OCI-LY1 (cell line): ENCODE measurements at regions not wholly inside any gene's neighbourhood (a gene's known extent, or its start where the extent isn't known, plus 50 kb on each side); places are given as distances from the start of the nearest gene placed in this dataset.

Experiments used
- EZH2 ChIP-seq: fragments of 200-600 bp; sonication (generic), shearing (Covaris generic); IDR thresholded peaks from 2 replicates; pipeline ENCODE4 v1.8.0; 2017; ENCODE audit warnings: borderline replicate concordance, mixed run types, mild to moderate bottlenecking, antibody characterized with exemption, low read length, moderate library complexity, mixed read lengths
- TF ChIP-seq, protein P1 (sequence below): fragments of 200-600 bp; sonication (generic), shearing (Covaris generic); IDR thresholded peaks from 2 replicates; pipeline ENCODE4 v1.5.1; 2017; ENCODE audit warnings: mild to moderate bottlenecking, antibody characterized with exemption, low read length, moderate library complexity, mixed read lengths

DNA sequence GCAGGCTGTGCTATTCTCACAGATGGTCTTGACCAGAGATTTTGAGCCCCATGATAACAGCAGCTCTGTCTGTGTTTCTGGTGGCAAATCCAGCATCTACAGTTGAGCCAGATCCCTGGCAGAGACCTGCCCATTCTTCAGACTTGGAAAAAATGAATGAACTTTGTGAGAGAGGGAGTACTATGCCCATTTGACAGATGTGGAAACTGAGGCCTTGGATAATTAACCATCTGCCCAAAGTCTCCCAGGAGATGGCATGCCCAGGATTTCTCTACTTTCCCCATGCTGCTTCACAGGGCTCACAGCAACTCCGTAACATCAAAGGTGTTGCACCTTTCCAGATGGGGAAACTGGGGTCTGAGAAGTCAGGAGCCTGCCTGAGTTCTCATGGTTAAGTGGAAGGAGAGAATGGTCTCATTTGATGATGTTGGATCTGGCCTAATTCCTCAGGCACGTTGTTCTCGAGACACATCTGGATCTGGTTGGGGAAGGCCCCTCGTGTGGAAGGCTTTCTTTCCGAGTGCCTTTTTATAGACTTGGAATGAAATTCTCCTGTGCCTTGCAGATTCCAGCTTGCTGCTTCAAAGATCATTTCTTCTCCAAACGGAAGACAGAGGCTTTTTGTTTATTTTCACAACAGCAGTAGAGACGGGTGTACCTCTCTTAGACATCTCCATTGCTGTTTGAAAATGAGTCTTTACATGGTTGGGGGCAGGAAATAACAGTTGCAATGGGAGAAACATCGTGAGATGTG is 73.3 kb upstream of the STX18 start:
- TF ChIP-seq, protein P1, sequence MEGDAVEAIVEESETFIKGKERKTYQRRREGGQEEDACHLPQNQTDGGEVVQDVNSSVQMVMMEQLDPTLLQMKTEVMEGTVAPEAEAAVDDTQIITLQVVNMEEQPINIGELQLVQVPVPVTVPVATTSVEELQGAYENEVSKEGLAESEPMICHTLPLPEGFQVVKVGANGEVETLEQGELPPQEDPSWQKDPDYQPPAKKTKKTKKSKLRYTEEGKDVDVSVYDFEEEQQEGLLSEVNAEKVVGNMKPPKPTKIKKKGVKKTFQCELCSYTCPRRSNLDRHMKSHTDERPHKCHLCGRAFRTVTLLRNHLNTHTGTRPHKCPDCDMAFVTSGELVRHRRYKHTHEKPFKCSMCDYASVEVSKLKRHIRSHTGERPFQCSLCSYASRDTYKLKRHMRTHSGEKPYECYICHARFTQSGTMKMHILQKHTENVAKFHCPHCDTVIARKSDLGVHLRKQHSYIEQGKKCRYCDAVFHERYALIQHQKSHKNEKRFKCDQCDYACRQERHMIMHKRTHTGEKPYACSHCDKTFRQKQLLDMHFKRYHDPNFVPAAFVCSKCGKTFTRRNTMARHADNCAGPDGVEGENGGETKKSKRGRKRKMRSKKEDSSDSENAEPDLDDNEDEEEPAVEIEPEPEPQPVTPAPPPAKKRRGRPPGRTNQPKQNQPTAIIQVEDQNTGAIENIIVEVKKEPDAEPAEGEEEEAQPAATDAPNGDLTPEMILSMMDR = no peak
- TF ChIP-seq EZH2 = no peak
